HG02642 (cell line): ENCODE measurements at regions not wholly inside any gene's neighbourhood (a gene's known extent, or its start where the extent isn't known, plus 50 kb on each side); places are given as distances from the start of the nearest gene placed in this dataset.

Experiments
- ATAC-seq: cut with Tn5 transposase; IDR thresholded peaks from one replicate; pipeline ENCODE4 v1.9.1; 2021; ENCODE audit warnings: mild to moderate bottlenecking; ENCODE audit not compliant: unreplicated experiment, poor library complexity

GRCh38 chr15:69824075-69824876, 273.4 kb downstream of the TLE3 start:
- no peak for ATAC-seq

- no peak for ATAC-seq
Measured at GRCh38 chr15:69824877-69825406, 272.8 kb downstream of the TLE3 start.

- ATAC-seq: no peak
Measured at GRCh38 chr15:69825941-69826818, 271.5 kb downstream of the TLE3 start.

- no peak for ATAC-seq
Measured at GRCh38 chr15:69826819-69827175, 270.9 kb downstream of the TLE3 start.

GRCh38 chr15:69827751-69828150, 270.0 kb downstream of the TLE3 start:
- no peak for ATAC-seq

- ATAC-seq: no peak
Measured at GRCh38 chr15:69828181-69828828, 269.4 kb downstream of the TLE3 start.

- ATAC-seq: no peak
Measured at GRCh38 chr15:69829974-69830373, 267.7 kb downstream of the TLE3 start.

DNA sequence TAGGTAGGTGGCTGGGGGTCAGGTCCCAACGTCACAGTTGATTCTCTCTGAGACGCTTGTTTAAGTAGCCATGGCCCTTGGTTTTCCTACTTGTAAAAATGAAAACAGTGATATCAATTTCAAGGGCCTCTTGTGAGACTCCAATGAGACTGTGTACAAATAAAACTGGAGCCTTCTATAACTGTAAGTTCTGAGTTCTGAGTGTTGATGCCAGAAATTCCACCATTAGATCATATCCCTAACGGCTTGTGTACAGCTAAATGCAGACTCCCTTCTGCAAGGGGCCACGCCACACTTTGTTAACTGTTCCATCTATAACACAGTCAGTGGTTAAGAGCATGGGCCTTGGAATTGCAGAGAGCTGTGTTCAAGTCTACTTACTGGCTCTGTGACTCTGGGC, 267.3 kb downstream of the TLE3 start:
- ATAC-seq: no peak

GRCh38 chr15:69830876-69831275, 266.8 kb downstream of the TLE3 start:
- no peak for ATAC-seq

DNA sequence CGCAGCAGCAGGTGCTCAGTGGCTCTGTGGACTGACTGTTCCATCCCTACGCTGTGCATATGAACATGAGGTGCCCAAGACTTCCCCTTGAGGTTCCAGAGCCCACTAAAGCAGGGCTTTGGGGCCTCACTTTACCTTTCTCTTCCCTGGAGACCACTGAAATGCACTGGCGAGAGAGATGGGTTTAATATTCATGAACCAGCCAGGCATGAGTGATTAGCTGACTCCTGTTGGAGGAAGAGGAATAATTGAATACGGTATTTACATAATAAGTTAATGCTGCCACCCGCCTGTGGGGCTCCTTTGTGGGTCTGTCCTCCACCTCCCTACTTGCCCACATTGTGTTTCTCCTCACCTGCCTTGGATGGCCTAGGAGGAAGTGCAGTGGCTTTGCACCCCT, 263.4 kb downstream of the TLE3 start:
- ATAC-seq: no peak

DNA sequence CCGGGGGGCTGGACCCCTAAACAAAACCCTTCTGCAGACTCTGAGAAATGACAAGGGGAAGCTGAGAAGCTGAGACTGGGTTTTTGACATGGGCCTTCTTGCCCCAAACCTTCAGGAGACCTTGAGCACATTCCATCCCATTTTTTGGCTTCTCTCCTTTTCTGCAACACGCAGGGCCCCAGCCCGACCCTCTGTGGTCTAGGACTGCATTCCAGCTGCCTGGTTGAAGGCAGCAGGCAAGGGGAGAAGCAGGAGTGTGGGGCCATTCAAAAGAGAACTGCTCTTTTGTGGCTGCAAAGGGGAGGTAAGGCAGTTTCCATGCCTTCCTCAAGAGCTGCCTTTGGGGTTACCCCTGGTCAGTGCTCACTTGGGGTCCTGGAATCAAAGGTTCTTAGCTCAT, 263.0 kb downstream of the TLE3 start:
- no peak for ATAC-seq

GRCh38 chr15:69836048-69836447, 261.7 kb downstream of the TLE3 start:
- ATAC-seq: no peak

- no peak for ATAC-seq
Measured at GRCh38 chr15:69836526-69837230, 261.0 kb downstream of the TLE3 start.

GRCh38 chr15:69838338-69838737, 259.4 kb downstream of the TLE3 start:
- no peak for ATAC-seq

- no peak for ATAC-seq
Measured at GRCh38 chr15:69838994-69839393, 258.7 kb downstream of the TLE3 start.

DNA sequence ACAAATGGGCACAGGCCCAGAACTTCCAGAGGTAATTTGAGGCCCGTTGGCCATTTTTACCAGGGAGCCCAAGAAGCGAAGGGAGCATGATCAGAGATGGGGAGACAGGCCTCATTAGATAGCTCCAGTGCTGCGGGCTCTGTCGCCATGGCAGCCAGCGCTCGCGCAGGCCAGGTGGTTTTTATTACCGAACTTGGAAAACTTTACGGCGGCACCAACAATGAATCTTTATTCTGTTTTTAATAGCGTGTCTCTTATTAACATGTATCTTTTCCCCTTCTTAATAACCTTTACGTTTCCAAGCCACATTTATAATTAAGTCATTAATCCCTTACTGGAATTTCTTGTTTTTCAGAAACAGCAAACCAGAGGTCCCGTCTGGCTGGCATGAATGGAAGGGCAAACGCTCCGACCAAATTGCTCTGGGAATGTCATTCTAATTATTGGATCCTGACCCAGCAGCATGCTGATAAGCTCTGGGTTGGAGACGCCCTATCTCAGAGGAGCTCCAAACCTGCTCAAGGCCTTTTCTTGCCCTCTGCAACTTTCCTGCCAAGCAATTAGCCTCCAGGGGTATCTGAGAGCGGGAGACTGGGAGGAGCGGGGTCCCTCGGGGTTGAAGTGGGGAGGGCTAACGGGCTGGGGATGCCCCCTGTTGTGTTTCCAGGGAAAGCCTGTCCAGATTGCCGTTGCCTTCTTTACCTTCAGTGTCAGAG, 256.4 kb downstream of the TLE3 start:
- no peak for ATAC-seq

GRCh38 chr15:69842851-69843250, 254.9 kb downstream of the TLE3 start:
- no peak for ATAC-seq

GRCh38 chr15:69843276-69843899, 254.3 kb downstream of the TLE3 start:
- no peak for ATAC-seq

GRCh38 chr15:69843900-69844304, 253.8 kb downstream of the TLE3 start:
- no peak for ATAC-seq
